Kidney tubule cell (primary cell): ENCODE measurements at regions not wholly inside any gene's neighbourhood (a gene's known extent, or its start where the extent isn't known, plus 50 kb on each side); places are given as distances from the start of the nearest gene placed in this dataset.
A peak's percentile ranks its signal among the peaks of the same experiment; 100 is the strongest.

Experiments used
- DNase-seq: peaks from one replicate; pipeline ENCODE4 v3.0.0-alpha.2; 2018; ENCODE audit warnings: low spot score

- no peak for DNase-seq
Measured at GRCh38 chr11:36899800-36900199, 301.8 kb upstream of the RAG2 start.

- DNase-seq, result no peak
Measured at GRCh38 chr11:36890841-36891240, 292.8 kb upstream of the RAG2 start.

GRCh38 chr11:36890121-36890679, 292.2 kb upstream of the RAG2 start:
- DNase-seq, result no peak

- no peak for DNase-seq
Measured at GRCh38 chr11:36885154-36885553, 287.1 kb upstream of the RAG2 start.

- no peak for DNase-seq
Measured at GRCh38 chr11:36878737-36879136, 280.7 kb upstream of the RAG2 start.

- DNase-seq, result no peak
Measured at GRCh38 chr11:36877149-36877548, 279.1 kb upstream of the RAG2 start.

GRCh38 chr11:36876266-36876665, 278.2 kb upstream of the RAG2 start:
- DNase-seq, result no peak

- no peak for DNase-seq
Measured at GRCh38 chr11:36874291-36874690, 276.3 kb upstream of the RAG2 start.

- DNase-seq, result peak; percentile 68
Measured at GRCh38 chr11:36870361-36870760, 272.3 kb upstream of the RAG2 start.

- DNase-seq, result peak; percentile 64
Measured at GRCh38 chr11:36868380-36868779, 270.3 kb upstream of the RAG2 start.

GRCh38 chr11:36865846-36866245, 267.8 kb upstream of the RAG2 start:
- DNase-seq, result no peak

- DNase-seq, result no peak
Measured at GRCh38 chr11:36854875-36855274, 256.8 kb upstream of the RAG2 start.

GRCh38 chr11:36848660-36849059, 250.6 kb upstream of the RAG2 start:
- no peak for DNase-seq

GRCh38 chr11:36840378-36840777, 242.3 kb upstream of the RAG2 start:
- DNase-seq, result no peak

- DNase-seq, result no peak
Measured at GRCh38 chr11:36837831-36838437, 239.9 kb upstream of the RAG2 start.

GRCh38 chr11:36825251-36825650, 227.2 kb upstream of the RAG2 start:
- DNase-seq, result no peak

GRCh38 chr11:36824349-36824748, 226.3 kb upstream of the RAG2 start:
- no peak for DNase-seq

- DNase-seq, result no peak
Measured at GRCh38 chr11:36822829-36823228, 224.8 kb upstream of the RAG2 start.

GRCh38 chr11:36818410-36818809, 220.4 kb upstream of the RAG2 start:
- peak; percentile 49 for DNase-seq

- DNase-seq, result peak; percentile 87
Measured at GRCh38 chr11:36817336-36817965, 219.4 kb upstream of the RAG2 start.

GRCh38 chr11:36809303-36809702, 211.3 kb upstream of the RAG2 start:
- peak; percentile 42 for DNase-seq

GRCh38 chr11:36807871-36808270, 209.8 kb upstream of the RAG2 start:
- no peak for DNase-seq

- no peak for DNase-seq
Measured at GRCh38 chr11:36803084-36803483, 205.0 kb upstream of the RAG2 start.
